ENCODE measurements at regions not wholly inside any gene's neighbourhood (a gene's known extent, or its start where the extent isn't known, plus 50 kb on each side); places are given as distances from the start of the nearest gene placed in this dataset.
"Not testable (repeated sequence)": the region's sequence is repeated elsewhere in the genome, so short reads cannot be mapped to it uniquely, and the experiment has no call there.

- H3K27me3 ChIP-seq (ENCODE audit: insufficient read depth, low read depth, low read length), result no peaks in the 10 kb centered on the region
- no peak for TF ChIP-seq POLR2AphosphoS5 (IDR thresholded peaks at IDR 0.05)
- TF ChIP-seq RAD21 (conservative IDR thresholded peaks at IDR 0.05), result no peak
- TF ChIP-seq EZH2 (IDR thresholded peaks at IDR 0.05; ENCODE audit: borderline replicate concordance, insufficient read depth, low read length, poor library complexity, severe bottlenecking), result no peak
- TF ChIP-seq, protein P1, sequence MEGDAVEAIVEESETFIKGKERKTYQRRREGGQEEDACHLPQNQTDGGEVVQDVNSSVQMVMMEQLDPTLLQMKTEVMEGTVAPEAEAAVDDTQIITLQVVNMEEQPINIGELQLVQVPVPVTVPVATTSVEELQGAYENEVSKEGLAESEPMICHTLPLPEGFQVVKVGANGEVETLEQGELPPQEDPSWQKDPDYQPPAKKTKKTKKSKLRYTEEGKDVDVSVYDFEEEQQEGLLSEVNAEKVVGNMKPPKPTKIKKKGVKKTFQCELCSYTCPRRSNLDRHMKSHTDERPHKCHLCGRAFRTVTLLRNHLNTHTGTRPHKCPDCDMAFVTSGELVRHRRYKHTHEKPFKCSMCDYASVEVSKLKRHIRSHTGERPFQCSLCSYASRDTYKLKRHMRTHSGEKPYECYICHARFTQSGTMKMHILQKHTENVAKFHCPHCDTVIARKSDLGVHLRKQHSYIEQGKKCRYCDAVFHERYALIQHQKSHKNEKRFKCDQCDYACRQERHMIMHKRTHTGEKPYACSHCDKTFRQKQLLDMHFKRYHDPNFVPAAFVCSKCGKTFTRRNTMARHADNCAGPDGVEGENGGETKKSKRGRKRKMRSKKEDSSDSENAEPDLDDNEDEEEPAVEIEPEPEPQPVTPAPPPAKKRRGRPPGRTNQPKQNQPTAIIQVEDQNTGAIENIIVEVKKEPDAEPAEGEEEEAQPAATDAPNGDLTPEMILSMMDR (IDR thresholded peaks at IDR 0.05; ENCODE audit: poor library complexity, severe bottlenecking), result no peak
- no peak for TF ChIP-seq SMC3 (conservative IDR thresholded peaks at IDR 0.05; ENCODE audit: poor library complexity)
- TF ChIP-seq MXI1 (conservative IDR thresholded peaks at IDR 0.05; ENCODE audit: poor library complexity, severe bottlenecking), result no peak
- TF ChIP-seq TAF1 (IDR thresholded peaks at IDR 0.05; ENCODE audit: low read depth), result no peak
- TF ChIP-seq EP300 (conservative IDR thresholded peaks at IDR 0.05; ENCODE audit: poor library complexity, severe bottlenecking), result no peak
- TF ChIP-seq, protein P2, sequence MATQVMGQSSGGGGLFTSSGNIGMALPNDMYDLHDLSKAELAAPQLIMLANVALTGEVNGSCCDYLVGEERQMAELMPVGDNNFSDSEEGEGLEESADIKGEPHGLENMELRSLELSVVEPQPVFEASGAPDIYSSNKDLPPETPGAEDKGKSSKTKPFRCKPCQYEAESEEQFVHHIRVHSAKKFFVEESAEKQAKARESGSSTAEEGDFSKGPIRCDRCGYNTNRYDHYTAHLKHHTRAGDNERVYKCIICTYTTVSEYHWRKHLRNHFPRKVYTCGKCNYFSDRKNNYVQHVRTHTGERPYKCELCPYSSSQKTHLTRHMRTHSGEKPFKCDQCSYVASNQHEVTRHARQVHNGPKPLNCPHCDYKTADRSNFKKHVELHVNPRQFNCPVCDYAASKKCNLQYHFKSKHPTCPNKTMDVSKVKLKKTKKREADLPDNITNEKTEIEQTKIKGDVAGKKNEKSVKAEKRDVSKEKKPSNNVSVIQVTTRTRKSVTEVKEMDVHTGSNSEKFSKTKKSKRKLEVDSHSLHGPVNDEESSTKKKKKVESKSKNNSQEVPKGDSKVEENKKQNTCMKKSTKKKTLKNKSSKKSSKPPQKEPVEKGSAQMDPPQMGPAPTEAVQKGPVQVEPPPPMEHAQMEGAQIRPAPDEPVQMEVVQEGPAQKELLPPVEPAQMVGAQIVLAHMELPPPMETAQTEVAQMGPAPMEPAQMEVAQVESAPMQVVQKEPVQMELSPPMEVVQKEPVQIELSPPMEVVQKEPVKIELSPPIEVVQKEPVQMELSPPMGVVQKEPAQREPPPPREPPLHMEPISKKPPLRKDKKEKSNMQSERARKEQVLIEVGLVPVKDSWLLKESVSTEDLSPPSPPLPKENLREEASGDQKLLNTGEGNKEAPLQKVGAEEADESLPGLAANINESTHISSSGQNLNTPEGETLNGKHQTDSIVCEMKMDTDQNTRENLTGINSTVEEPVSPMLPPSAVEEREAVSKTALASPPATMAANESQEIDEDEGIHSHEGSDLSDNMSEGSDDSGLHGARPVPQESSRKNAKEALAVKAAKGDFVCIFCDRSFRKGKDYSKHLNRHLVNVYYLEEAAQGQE (IDR thresholded peaks at IDR 0.05; ENCODE audit: borderline replicate concordance), result no peak
- H3K9ac ChIP-seq (ENCODE audit: low read length), result no peak overlapping the region
- H3K36me3 ChIP-seq (ENCODE audit: insufficient read depth, low read length), result no peaks in the 10 kb centered on the region
- H3F3A ChIP-seq (ENCODE audit: insufficient read depth, low read length, poor library complexity, severe bottlenecking), result no peaks in the 10 kb centered on the region
- H3K4me2 ChIP-seq (ENCODE audit: low read length), result no peak overlapping the region
- no peak overlapping the region for H3K27ac ChIP-seq (ENCODE audit: low read length)
- no peaks in the 10 kb centered on the region for H3K9me2 ChIP-seq (ENCODE audit: insufficient read depth, low read length)
- no peaks in the 10 kb centered on the region for H4K20me1 ChIP-seq (ENCODE audit: insufficient read depth)
- H3K79me2 ChIP-seq (replicated peaks; ENCODE audit: insufficient read depth, low read length), result no peaks in the 10 kb centered on the region
- no peaks in the 10 kb centered on the region for H3K9me3 ChIP-seq (ENCODE audit: low read length)
- H2AFZ ChIP-seq (ENCODE audit: low read depth, low read length), result no peak overlapping the region
- no peak overlapping the region for H3K4me3 ChIP-seq (ENCODE audit: low read length)
Observed at GRCh38 chr3:5376761-5377160, 189.3 kb downstream of the EDEM1 start.

- not testable (repeated sequence) for H3K4me3 ChIP-seq (ENCODE audit: low read length); H3K9me3 ChIP-seq (ENCODE audit: low read length); H3K9me2 ChIP-seq (ENCODE audit: insufficient read depth, low read length); H3K27ac ChIP-seq (ENCODE audit: low read length); H3K36me3 ChIP-seq (ENCODE audit: insufficient read depth, low read length); H3K27me3 ChIP-seq (ENCODE audit: insufficient read depth, low read depth, low read length); H3F3A ChIP-seq (ENCODE audit: insufficient read depth, low read length, poor library complexity, severe bottlenecking); H3K9ac ChIP-seq (ENCODE audit: low read length); H3K4me2 ChIP-seq (ENCODE audit: low read length); H2AFZ ChIP-seq (ENCODE audit: low read depth, low read length); H4K20me1 ChIP-seq (ENCODE audit: insufficient read depth); H3K79me2 ChIP-seq (replicated peaks; ENCODE audit: insufficient read depth, low read length)
Observed at GRCh38 chr3:5379266-5379665, 191.8 kb downstream of the EDEM1 start.

DNA sequence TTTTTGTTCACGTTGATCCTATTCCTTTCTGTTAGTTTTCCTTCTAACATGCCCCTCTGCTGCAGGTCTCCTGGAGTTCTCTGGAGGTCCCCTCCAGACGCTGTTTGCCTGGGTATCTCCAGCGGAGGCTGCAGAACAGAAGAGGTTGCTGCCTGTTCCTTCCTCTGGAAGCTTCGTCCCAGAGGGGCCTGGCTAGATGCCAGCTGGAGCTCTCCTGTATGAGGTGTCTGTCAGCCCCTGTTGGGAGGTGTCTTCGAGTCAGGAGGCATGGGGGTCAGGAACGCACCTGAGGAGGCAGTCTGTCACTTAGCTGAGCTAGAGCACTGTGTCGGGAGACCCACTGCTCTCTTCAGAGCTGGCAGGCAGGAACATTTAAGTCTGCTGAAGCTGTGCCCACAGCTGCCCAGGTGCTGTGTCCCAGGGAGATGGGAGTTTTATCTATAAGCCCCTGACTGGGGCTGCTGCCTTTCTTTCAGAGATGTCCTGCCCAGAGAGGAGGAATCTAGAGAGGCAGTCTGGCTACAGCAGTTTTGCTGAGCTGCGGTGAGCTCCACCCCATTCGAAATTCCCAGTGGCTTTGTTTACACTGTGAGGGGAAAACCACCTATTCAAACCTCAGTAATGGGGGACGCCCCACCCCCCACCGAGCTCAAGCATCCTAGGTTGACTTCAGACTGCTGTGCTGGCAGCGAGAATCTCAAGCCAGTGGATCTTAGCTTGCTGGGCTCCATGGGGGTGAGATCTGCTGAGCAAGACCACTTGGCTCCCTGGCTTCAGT is 196.2 kb downstream of the EDEM1 start:
- H3K9ac ChIP-seq (ENCODE audit: low read length); H3F3A ChIP-seq (ENCODE audit: insufficient read depth, low read length, poor library complexity, severe bottlenecking); H4K20me1 ChIP-seq (ENCODE audit: insufficient read depth); H3K9me2 ChIP-seq (ENCODE audit: insufficient read depth, low read length); H3K4me3 ChIP-seq (ENCODE audit: low read length); H2AFZ ChIP-seq (ENCODE audit: low read depth, low read length); H3K27me3 ChIP-seq (ENCODE audit: insufficient read depth, low read depth, low read length); H3K79me2 ChIP-seq (replicated peaks; ENCODE audit: insufficient read depth, low read length); H3K27ac ChIP-seq (ENCODE audit: low read length); H3K36me3 ChIP-seq (ENCODE audit: insufficient read depth, low read length); H3K9me3 ChIP-seq (ENCODE audit: low read length); H3K4me2 ChIP-seq (ENCODE audit: low read length): not testable (repeated sequence)
